Activated naive CD4-positive, alpha-beta T cell treated with anti-CD3 and anti-CD28 coated beads, Interleukin-2, amount 50 U/mL, for 72 hours (primary cell): ENCODE measurements at regions not wholly inside any gene's neighbourhood (a gene's known extent, or its start where the extent isn't known, plus 50 kb on each side); places are given as distances from the start of the nearest gene placed in this dataset.
"Not testable (repeated sequence)": the region's sequence is repeated elsewhere in the genome, so short reads cannot be mapped to it uniquely, and the experiment has no call there.

Experiments used
- ATAC-seq, 2 donors: fragments of 150-1000 bp; cut with Tn5 transposase; 2 replicates each; pipeline ENCODE4 v1.10.0; 2021; ENCODE audit warnings: mild to moderate bottlenecking in 2 of 2, moderate library complexity in 2 of 2
- DNase-seq, 2 donors: peaks; one replicate each; pipeline ENCODE4 v3.0.0; 2021 to 2022; ENCODE audit warnings: low spot score in 2 of 2
- H3K27ac Mint-ChIP-seq, 2 donors: one replicate each; pipeline ENCODE4 v1.8.0; 2022; ENCODE audit warnings: mild to moderate bottlenecking in 2 of 2, mixed read lengths in 2 of 2
- H3K36me3 Mint-ChIP-seq, 2 donors: one replicate each; pipeline ENCODE4 v1.8.0; 2022; ENCODE audit warnings: mixed read lengths in 2 of 2
- H3K9me3 Mint-ChIP-seq, 2 donors: one replicate each; pipeline ENCODE4 v1.8.0; 2022; ENCODE audit warnings: mixed read lengths in 2 of 2

DNA sequence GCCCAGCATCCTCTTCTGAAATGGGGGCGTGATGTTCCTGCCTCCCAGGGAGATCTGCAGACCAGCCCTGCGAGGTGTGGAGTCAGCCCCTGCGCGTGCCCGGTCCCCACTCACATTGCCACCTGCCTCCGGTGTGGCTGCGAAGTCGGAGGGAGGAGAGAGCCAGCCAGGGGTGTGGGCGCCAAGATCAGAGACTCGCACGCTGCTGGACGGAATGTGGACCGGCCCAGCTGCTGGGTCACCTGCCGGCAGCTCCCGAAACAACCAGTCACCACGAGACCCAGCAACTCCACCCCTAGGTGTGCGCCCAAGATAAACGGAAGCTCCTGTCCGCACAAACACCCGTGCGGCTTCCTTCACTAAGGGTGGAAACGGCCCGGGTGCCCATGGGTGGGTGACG lies 51.1 kb upstream of the EGFL7 start:
- H3K9me3 Mint-ChIP-seq, result no peaks in the 10 kb centered on the region
- DNase-seq (no peak), ATAC-seq (no peak)
- no peak overlapping the region for H3K27ac Mint-ChIP-seq
- no peaks in the 10 kb centered on the region for H3K36me3 Mint-ChIP-seq

DNA sequence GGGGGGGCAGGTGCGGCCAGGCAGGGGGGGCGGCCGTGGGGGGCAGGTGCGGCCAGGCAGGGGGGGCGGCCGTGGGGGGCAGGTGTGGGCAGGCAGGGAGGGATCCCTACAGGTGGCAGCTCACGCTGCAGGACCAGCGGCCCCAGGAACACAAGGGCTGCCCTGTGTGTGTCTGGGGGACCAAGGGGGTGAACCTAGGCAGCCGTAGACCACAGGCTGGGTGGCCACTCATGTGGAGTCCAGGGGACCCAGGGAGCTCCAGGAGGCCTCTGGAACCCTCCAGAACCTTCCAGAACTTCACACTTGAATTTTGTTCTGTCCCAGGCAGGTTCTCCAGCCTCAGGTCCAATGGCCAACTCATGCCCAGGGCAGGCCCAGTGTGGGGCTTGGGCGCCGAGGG lies 51.6 kb upstream of the EGFL7 start:
- H3K9me3 Mint-ChIP-seq, result no peaks in the 10 kb centered on the region

DNA sequence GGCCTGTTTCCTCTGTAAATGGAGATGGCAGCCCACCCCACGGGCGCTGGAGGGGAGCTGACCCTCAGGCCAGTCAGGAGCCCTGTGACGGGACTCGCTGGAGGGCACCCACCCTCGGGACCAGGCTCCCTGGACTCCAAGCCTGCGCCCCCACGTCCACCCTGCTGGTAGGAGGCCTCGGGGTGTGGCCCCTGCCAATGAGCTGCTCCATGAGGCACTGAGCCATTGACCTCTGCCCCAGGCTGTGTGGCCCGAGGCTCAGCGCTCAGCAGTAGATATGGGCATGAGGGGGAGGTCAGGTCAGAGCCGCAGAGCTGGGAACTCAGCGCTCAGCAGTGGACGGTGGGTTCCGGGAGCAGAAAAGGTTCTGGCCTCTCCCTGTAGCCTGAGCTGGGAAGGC lies 52.3 kb upstream of the EGFL7 start:
- no peak for ATAC-seq
- Mint-ChIP-seq H3K27ac (no peak overlapping the region), H3K36me3 (no peaks in the 10 kb centered on the region), H3K9me3 (no peaks in the 10 kb centered on the region)
- no peak for DNase-seq

More for the DNA sequence above, 51.6 kb upstream of the EGFL7 start:
- no peak for DNase-seq
- Mint-ChIP-seq H3K36me3 (no peaks in the 10 kb centered on the region), H3K27ac (no peak overlapping the region)
- ATAC-seq, result no peak

DNA sequence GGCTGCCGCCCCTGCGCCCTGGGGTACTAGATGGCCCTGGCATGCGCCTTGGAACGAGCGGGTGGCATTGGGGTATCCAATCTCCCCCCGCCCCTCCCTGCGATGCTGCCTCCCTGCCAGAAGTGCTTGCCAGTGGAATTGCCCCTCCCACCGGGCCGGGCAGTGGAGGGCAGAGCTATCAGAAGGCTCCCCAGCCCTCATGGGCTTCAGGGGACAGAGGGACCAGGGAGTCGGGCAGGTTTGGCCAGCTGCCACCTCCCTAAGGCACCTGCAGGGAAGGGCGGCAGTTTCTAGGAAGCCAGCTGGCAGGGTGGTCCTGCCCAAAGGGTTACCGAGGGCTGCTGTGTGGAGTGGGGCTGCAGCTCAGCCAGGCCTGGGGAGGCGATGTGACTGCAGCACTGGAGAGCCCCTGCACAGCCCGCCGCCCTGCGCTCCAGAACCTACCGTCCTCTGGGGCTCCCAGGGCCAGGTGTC lies 52.8 kb upstream of the EGFL7 start:
- DNase-seq, result no peak
- no peak for ATAC-seq
- no peaks in the 10 kb centered on the region for H3K36me3 Mint-ChIP-seq
- no peaks in the 10 kb centered on the region for H3K9me3 Mint-ChIP-seq
- H3K27ac Mint-ChIP-seq, result no peak overlapping the region

DNA sequence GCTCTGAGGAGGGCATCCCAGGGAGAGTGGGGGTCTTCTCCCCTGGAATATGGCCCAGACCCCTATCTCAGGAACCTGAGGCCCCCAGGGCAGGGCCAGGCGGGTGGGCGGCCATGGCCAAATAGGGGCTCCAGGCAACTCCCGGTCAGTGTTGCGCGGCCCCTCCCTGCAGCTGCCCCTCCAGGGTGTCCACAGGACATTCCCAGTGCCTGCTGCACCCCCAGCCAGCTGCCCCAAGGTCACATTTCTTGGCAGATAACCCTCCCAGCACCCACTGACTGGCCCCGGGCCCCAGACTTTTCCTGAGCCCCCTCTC lies 53.6 kb upstream of the EGFL7 start:
- H3K36me3 Mint-ChIP-seq, result no peaks in the 10 kb centered on the region
- ATAC-seq (no peak), DNase-seq (no peak)
- no peaks in the 10 kb centered on the region for H3K9me3 Mint-ChIP-seq
- H3K27ac Mint-ChIP-seq, result peak overlapping the region in 1 of 2 donors; percentile 9

DNA sequence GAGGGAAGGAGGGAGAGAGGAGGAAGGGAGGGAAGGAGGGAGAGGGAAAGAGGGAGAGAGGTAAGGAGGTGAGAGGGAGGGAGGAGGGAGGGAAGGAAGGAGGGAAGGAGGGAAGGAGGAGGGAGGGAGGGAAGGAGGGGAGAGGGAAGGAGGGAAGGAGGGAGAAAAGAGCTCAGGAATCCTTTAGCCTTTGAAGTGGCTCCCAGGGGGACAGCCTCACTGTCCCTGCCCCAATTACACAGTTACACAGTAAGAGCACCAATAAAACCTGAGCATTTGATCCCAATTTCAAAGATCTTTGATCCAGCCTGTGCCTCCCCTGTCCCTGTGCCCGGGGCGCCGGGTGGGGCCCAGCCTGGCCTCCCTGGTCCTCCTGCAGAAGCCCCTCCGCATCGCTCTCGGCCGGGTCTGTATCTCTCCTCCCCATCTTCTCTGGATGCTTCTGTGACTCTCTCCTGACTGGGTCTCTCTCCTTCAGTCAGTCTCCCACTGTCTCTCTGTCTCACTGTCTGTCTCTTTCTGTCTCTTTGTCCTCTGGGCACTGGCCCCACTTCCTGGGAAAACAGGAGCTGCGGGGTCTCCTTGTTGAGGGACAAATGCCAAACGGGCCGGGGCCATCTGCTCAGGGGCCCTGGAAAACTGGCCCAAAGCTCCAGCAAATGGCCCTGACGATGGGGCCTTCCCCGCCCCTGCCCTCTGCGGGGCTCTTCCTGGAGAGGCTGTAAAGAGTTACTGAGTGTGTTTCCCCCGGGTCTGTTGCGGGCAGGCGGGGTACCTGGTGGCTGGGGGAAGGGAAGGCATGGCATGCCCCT lies 54.2 kb upstream of the EGFL7 start:
- peak overlapping the region; percentile 9 to 11 for H3K27ac Mint-ChIP-seq
- DNase-seq, result no peak

DNA sequence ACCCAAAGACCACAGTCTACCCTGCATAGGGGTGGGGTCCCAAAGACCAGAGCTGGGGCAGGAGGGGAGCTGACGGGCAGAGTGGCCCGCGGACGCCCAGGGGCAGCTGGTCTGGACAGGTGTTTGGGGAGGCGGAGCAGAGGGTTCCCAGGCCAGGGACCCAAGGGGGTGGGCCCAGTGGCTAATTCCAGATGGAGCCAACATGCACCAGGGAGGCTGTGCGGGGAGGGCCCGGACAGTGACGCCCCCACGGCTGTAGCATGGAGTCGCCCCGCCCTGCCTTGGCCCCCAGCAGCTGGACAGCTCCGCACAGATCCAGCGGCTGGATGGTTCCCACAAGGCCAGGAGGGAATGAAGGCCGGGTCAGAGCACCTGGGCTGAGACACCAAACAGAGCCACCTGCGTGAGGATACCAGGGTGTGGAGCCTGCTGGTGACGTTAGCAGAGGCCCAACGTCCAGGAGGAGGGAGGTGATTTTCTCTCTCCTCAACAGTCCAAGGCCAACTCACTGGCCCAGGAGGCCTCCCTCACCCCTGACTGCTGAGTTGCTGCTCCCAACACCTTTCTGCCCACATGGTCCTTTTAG lies 55.3 kb upstream of the EGFL7 start:
- no peaks in the 10 kb centered on the region for H3K36me3 Mint-ChIP-seq
- DNase-seq (no peak), ATAC-seq (no peak)
- H3K9me3 Mint-ChIP-seq, result no peaks in the 10 kb centered on the region
- H3K27ac Mint-ChIP-seq, result no peak overlapping the region

More for the DNA sequence above, 54.2 kb upstream of the EGFL7 start:
- H3K9me3 Mint-ChIP-seq, result no peaks in the 10 kb centered on the region
- H3K36me3 Mint-ChIP-seq, result no peaks in the 10 kb centered on the region
- ATAC-seq, result no peak

DNA sequence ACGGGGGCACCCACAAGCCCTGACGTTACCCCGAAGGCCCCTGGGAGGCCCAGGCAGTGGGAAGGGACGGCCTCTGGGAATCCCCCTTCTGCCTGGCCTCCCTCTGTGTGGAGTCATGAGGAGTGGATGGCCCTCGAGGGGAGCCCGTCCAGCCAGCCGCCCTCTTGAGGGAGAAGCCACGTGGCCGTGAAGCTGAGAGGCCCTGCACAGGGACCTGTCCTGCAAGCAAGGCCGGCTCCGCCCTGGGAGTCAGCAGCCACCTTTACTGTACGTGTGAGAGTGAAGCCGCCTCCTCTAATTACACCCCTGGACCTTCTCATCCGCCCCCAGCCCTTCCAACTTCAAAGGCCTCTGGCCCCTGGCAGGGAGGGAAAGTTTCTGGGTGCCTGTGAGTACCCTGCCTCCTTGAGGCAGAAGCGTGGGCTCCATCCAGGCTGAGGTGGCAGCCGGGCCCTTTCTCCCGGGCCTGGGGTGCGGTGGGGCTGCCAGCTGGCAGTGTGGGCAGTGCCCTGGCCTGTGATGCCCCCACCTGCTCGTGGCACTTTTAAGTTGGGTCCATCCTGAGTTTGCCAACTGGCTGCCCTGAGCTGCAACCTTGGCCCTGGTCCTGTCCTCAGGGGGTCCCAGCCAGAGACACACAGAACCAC lies 55.9 kb upstream of the EGFL7 start:
- H3K36me3 Mint-ChIP-seq, result no peaks in the 10 kb centered on the region
- H3K27ac Mint-ChIP-seq, result no peak overlapping the region
- no peak for DNase-seq
- ATAC-seq, result no peak
- H3K9me3 Mint-ChIP-seq, result no peaks in the 10 kb centered on the region

DNA sequence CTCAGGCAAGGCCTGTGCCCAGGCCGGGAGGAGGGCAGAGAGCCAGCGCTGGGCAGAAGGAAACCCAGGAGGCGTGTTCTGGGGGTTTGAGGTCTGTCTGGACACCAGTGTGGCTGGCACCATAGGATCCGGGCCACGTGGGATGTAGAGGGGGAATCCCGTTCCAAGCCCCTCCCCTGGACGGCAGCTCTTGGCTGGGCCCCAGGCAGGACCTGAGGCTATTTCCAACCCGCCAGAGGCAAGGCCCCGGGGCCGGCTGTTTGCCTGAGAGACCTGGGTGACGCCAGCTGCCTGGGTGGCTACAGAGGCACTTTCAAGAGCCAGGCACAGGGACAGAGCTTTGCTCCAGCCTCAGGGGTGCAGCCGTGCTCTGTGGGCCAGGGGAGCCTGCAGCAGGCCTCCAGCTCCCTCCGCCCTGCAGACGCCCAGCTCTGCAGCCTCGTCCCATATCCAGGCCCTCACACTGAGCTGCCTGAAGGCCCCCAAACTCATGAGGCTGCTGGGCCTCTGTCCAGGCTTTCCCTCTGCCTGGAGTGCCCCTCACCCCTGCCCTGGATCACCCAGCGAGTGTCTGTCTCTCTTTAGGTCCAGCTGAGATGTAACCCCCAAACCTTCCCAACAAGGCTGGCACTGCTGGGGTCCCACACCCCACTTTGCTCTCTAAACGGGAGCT lies 56.6 kb upstream of the EGFL7 start:
- Mint-ChIP-seq H3K9me3 (no peaks in the 10 kb centered on the region), H3K36me3 (peaks cover 0 to under 1% of the 10 kb centered on the region in 2 donors), H3K27ac (no peak overlapping the region)
- DNase-seq (no peak), ATAC-seq (no peak)

DNA sequence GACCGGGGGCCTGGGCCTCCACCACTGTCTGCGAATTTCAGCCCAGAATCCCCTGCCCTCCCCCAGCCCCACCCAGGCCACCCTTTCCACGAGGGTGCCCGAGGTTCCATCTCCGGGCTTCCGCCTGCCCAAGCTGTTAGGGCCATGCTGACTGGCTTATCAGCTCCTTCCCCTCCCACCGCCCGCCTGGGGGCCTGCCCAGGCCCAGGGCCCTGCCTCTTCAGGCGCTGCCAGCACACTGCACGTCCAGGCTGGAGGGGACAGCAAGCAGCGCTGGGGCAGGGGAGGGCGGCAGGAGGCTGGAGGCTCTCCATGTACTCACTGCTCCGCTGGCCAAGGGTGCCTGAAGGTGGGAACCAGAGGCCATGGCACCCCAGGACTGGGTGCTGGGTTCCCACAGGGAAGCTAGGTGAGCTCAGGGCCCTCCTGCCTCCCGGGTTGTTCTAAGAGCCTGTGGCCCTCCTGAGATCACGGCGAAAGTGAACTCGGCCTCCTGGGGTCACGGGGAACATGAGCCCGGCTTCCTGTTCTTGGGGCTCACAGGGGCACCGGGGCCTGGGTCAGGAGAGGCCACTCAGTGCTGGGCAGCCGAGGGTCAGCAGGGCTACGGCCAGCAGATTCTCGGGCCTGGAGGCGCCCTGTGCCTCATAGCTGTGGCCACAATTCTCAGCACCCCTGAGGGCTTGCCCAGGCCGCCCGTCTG lies 57.7 kb upstream of the EGFL7 start:
- DNase-seq (no peak), ATAC-seq (no peak)
- Mint-ChIP-seq H3K36me3 (peaks cover 4 to 8% of the 10 kb centered on the region in 2 donors), H3K27ac (no peak overlapping the region), H3K9me3 (peaks cover 0 to 5% of the 10 kb centered on the region in 2 donors)

DNA sequence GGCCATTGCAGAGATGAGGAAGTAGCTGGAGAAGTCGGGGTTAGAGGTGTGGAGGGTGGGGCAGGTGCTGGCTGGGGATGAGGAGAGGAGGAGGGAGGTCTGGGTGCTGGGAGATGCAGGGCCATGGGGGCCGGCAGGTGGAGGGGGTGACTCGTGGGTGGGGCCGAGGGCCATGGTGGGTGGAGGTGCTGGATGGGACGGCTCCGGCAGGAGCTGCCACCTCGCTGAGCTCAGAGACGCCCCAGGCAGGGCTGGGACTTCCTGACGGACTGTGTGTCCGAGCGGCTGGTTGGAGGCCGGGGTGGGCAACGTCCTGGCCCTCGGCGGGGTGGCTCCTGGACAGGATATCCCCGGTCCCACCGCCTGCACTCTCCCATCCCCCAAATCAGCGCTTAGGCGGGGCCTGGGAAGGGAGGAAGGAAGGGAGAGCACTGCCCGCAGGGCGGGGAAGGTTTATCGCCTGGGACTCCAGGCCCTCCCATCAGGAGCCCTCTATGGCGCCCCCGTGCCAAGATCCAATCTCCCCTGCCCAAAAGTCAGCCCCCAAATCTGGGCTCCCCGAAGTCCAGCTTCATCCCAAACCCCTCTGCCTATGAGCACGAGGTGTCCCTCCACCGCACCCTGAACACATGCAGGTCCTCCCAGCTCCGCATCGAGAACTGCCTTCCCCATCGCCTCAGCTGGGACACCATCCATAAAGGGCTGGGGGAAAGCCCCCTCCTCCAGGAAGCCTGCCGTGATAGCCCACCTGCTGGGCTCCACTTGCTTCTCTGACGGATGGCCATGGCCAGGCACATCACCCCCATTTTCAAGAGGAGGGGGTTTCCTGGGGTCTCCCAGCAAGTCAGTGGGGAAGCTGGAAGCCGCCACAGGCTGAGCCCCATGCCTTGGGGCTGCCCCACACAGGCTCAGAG lies 58.3 kb upstream of the NOTCH1 start:
- Mint-ChIP-seq H3K27ac (no peak overlapping the region), H3K36me3 (peaks cover 4 to 8% of the 10 kb centered on the region in 2 donors), H3K9me3 (peaks cover 0 to 5% of the 10 kb centered on the region in 2 donors)
- ATAC-seq (no peak), DNase-seq (no peak)

DNA sequence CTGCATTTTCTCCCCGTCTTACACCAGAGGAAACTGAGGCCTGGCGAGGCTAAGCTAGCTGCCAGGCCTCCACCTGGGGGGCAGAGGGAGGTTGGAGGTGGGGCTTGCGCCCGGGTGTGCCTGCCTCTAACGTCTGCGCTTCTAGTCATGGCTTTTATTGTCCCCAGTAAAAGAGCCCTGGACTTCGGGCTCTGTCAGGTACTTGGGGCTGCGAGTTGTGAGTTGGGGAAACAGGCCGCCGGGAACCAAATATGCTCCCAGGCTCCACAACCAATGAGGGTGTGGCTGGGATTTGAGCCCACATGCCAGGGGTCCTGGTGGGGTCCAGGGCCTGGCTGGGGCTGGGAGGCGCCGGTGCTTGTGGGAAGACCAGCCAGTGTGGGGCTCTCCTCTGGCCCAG lies 57.4 kb upstream of the NOTCH1 start:
- ATAC-seq (no peak), DNase-seq (no peak)
- no peak overlapping the region for H3K27ac Mint-ChIP-seq

DNA sequence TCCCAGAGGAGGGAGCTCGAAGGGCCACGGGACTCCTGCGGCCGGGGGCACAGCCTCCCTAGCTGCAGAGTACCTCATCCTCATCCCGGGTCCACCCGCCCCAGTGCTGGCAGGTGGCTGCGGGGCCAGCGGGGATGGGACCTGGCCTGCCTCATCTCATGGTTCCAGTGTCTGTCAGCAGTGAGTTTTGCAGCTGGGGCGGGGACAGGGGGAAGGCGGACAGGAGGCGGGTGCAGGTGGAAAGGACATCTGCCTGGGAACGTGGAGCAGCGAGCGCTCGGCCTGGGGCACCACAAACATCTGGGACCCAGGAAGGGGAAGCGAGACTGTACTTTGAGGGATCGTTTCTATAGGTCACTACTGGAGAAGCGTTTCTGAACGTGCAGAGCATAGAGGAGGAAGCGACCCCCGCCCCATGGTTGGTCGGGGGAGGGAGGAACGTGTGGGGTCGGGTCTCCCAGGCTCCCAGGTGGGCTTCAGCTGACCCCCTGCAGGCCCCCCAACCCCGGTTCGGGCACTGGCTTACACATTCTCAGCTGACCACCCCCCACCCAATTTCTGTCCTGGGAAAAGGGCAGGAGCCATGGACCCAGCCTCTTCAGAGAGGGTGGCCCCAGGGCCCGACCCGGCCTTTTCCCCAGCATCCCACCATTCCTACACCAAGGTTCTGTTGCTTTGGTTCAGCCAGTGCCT lies 56.5 kb upstream of the NOTCH1 start:
- DNase-seq (no peak), ATAC-seq (no peak)
- peaks cover 4 to 8% of the 10 kb centered on the region in 2 donors for H3K36me3 Mint-ChIP-seq
- H3K27ac Mint-ChIP-seq, result no peak overlapping the region
- H3K9me3 Mint-ChIP-seq, result peaks cover 0 to 5% of the 10 kb centered on the region in 2 donors

More for the DNA sequence above, 57.4 kb upstream of the NOTCH1 start:
- Mint-ChIP-seq H3K9me3 (peaks cover 0 to 5% of the 10 kb centered on the region in 2 donors), H3K36me3 (peaks cover 4 to 8% of the 10 kb centered on the region in 2 donors)

DNA sequence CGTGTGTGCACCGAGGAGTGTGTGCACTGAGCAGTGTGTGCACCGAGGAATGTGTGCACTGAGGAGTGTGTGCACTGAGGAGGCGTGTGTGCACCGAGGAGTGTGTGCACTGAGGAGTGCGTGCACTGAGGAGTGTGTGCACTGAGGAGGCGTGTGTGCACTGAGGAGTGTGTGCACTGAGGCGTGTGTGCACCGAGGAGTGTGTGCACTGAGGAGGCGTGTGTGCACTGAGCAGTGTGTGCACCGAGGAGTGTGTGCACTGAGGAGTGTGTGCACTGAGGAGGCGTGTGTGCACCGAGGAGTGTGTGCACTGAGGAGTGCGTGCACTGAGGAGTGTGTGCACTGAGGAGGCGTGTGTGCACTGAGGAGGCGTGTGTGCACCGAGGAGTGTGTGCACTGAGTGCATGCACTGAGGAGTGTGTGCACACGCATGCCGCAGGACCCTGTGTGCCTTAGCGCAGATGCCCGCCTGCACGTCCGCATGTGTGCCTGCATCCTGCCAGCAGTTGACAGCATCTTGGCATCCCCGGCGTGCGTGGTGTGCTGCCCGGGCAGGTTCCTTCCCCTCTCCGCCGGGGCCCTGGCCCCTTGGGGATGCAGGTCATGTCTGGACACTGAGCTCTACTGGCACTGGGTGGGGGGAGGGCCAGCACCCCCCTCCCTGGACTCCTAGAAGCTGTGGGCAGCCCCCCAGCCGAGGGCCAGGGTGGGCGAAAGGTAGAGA lies 55.6 kb upstream of the NOTCH1 start:
- H3K36me3 Mint-ChIP-seq, H3K9me3 Mint-ChIP-seq, ATAC-seq, DNase-seq, H3K27ac Mint-ChIP-seq: not testable (repeated sequence)
